ENCODE measurements at regions not wholly inside any gene's neighbourhood (a gene's known extent, or its start where the extent isn't known, plus 50 kb on each side); places are given as distances from the start of the nearest gene placed in this dataset.

- Histone ChIP-seq H3K9me3 (ENCODE audit: control insufficient read depth, insufficient read depth, low read length) (no peaks in the 10 kb centered on the region), H3K4me3 (ENCODE audit: low read depth, low read length) (no peak overlapping the region), H3K27me3 (ENCODE audit: control insufficient read depth, insufficient read depth, low read length) (no peaks in the 10 kb centered on the region), H3K4me1 (ENCODE audit: control insufficient read depth, insufficient read depth, low read length) (no peaks in the 10 kb centered on the region), H3K36me3 (ENCODE audit: control insufficient read depth, insufficient read depth, low read length) (no peaks in the 10 kb centered on the region), H3K9ac (ENCODE audit: low read depth, low read length) (no peak overlapping the region)
Measured at GRCh38 chr7:46682836-46683624, 762.0 kb upstream of the IGFBP3 start.

DNA sequence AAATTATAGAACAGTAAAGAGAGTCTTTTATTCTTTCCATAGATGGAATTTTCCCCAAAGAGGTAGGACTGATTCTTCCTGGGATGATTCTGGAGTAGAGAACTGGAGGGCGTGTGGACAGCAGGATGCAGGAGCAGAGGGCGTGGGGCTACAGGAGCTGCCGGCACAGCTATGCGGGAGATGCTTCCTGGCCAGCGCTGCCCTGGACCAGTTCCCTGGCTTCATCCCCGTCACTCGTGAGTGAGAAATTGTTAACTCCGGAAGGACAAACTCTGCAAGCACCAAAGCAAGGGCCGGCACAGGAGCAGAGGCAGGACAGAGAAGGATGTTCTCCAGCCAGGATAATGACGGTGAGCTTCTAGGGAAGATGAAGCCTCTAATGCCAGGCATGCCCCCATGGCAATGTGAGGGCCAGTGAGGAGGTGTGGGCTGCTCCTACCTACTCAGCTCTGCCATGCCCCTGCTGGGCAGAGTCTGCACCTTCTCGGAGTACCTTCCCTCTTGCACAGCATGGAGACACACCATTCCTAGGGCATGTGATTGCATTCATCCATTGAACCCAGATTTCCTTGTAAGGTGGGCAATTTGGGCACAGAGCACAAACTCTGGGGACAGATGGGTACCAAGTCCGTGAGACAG is 760.9 kb upstream of the IGFBP3 start:
- H3K4me1 ChIP-seq (ENCODE audit: control insufficient read depth, insufficient read depth, low read length) = no peaks in the 10 kb centered on the region
- H3K9me3 ChIP-seq (ENCODE audit: control insufficient read depth, insufficient read depth, low read length) = no peaks in the 10 kb centered on the region
- no peak overlapping the region for H3K9ac ChIP-seq (ENCODE audit: low read depth, low read length)
- no peaks in the 10 kb centered on the region for H3K36me3 ChIP-seq (ENCODE audit: control insufficient read depth, insufficient read depth, low read length)
- no peak overlapping the region for H3K4me3 ChIP-seq (ENCODE audit: low read depth, low read length)
- H3K27me3 ChIP-seq (ENCODE audit: control insufficient read depth, insufficient read depth, low read length) = no peaks in the 10 kb centered on the region

GRCh38 chr7:46680147-46680546 is 759.1 kb upstream of the IGFBP3 start:
- Histone ChIP-seq H3K4me1 (ENCODE audit: control insufficient read depth, insufficient read depth, low read length) (no peaks in the 10 kb centered on the region), H3K27me3 (ENCODE audit: control insufficient read depth, insufficient read depth, low read length) (no peaks in the 10 kb centered on the region), H3K9me3 (ENCODE audit: control insufficient read depth, insufficient read depth, low read length) (no peaks in the 10 kb centered on the region), H3K9ac (ENCODE audit: low read depth, low read length) (no peak overlapping the region), H3K36me3 (ENCODE audit: control insufficient read depth, insufficient read depth, low read length) (no peaks in the 10 kb centered on the region), H3K4me3 (ENCODE audit: low read depth, low read length) (no peak overlapping the region)

DNA sequence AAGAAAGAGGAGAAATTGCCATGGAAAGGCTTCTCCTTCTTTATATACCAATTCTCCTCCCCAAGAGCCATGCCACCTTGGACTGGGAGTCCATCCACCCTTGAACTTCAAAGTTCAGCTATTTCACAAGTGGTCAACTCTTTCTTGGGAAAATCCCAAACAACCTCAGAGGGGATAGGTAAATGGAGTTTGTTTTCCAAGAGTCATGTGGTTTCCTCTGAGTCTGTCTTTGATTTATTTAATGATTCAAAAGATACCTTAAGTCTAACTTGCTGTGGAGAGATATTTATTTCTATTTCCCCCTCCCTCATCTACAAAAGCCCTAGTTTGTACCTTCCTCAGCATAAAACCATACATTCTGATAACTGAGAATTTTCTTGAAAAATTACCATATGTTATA is 758.6 kb upstream of the IGFBP3 start:
- H3K4me3 ChIP-seq (ENCODE audit: low read depth, low read length) = no peak overlapping the region

GRCh38 chr7:46678421-46678820 is 757.3 kb upstream of the IGFBP3 start:
- Histone ChIP-seq H3K4me3 (ENCODE audit: low read depth, low read length) (no peak overlapping the region), H3K9me3 (ENCODE audit: control insufficient read depth, insufficient read depth, low read length) (no peaks in the 10 kb centered on the region), H3K27me3 (ENCODE audit: control insufficient read depth, insufficient read depth, low read length) (no peaks in the 10 kb centered on the region), H3K4me1 (ENCODE audit: control insufficient read depth, insufficient read depth, low read length) (no peaks in the 10 kb centered on the region), H3K9ac (ENCODE audit: low read depth, low read length) (no peak overlapping the region), H3K36me3 (ENCODE audit: control insufficient read depth, insufficient read depth, low read length) (no peaks in the 10 kb centered on the region)

More for the DNA sequence above, 758.6 kb upstream of the IGFBP3 start:
- no peak overlapping the region for H3K9ac ChIP-seq (ENCODE audit: low read depth, low read length)
- no peaks in the 10 kb centered on the region for H3K27me3 ChIP-seq (ENCODE audit: control insufficient read depth, insufficient read depth, low read length)
- H3K9me3 ChIP-seq (ENCODE audit: control insufficient read depth, insufficient read depth, low read length) = no peaks in the 10 kb centered on the region
- H3K4me1 ChIP-seq (ENCODE audit: control insufficient read depth, insufficient read depth, low read length) = no peaks in the 10 kb centered on the region
- no peaks in the 10 kb centered on the region for H3K36me3 ChIP-seq (ENCODE audit: control insufficient read depth, insufficient read depth, low read length)

DNA sequence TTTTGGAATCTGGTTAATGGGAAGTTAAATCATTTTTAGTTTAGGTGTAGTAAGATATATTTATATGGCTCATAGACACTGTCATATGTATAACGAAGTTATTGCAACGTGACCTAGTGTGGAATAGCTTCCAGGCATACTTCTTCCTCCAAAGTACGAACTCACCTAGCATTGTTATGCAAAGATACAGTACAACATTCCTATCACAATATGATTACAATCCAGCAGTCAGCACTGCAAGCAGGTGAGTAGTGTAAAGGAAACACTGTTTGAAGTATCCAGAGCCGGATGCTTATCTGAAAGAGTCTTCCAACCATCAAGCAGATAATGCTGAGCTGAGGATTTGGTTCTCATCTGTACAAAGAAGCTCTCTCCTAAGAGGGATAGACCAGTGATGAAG is 754.4 kb upstream of the IGFBP3 start:
- peaks cover 5% of the 10 kb centered on the region for H3K4me1 ChIP-seq (ENCODE audit: control insufficient read depth, insufficient read depth, low read length)
- no peaks in the 10 kb centered on the region for H3K36me3 ChIP-seq (ENCODE audit: control insufficient read depth, insufficient read depth, low read length)
- H3K9me3 ChIP-seq (ENCODE audit: control insufficient read depth, insufficient read depth, low read length) = no peaks in the 10 kb centered on the region
- no peaks in the 10 kb centered on the region for H3K27me3 ChIP-seq (ENCODE audit: control insufficient read depth, insufficient read depth, low read length)
- no peak overlapping the region for H3K4me3 ChIP-seq (ENCODE audit: low read depth, low read length)
- H3K9ac ChIP-seq (ENCODE audit: low read depth, low read length) = no peak overlapping the region

DNA sequence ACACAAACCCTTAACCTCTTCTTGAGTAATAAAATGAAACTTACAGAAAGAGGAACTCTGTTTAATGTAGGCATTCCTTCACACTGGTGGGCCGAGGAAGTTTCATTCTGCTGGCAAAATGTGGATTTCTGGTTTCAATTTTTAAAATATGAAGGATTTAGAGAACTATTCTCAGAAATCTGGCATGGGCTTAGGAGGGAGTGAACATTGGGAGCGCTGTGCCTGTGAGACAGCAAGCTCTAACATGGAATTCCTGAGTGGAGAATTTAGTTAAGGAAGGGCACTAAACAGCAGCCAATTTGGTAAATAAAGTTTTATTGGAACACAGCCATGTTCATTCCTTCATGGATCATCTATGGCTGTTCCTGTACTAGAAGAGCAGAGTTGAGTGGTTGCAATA is 751.8 kb upstream of the IGFBP3 start:
- peaks cover 5% of the 10 kb centered on the region for H3K4me1 ChIP-seq (ENCODE audit: control insufficient read depth, insufficient read depth, low read length)
- H3K36me3 ChIP-seq (ENCODE audit: control insufficient read depth, insufficient read depth, low read length) = no peaks in the 10 kb centered on the region
- no peak overlapping the region for H3K4me3 ChIP-seq (ENCODE audit: low read depth, low read length)
- no peaks in the 10 kb centered on the region for H3K9me3 ChIP-seq (ENCODE audit: control insufficient read depth, insufficient read depth, low read length)
- no peak overlapping the region for H3K9ac ChIP-seq (ENCODE audit: low read depth, low read length)
- no peaks in the 10 kb centered on the region for H3K27me3 ChIP-seq (ENCODE audit: control insufficient read depth, insufficient read depth, low read length)

DNA sequence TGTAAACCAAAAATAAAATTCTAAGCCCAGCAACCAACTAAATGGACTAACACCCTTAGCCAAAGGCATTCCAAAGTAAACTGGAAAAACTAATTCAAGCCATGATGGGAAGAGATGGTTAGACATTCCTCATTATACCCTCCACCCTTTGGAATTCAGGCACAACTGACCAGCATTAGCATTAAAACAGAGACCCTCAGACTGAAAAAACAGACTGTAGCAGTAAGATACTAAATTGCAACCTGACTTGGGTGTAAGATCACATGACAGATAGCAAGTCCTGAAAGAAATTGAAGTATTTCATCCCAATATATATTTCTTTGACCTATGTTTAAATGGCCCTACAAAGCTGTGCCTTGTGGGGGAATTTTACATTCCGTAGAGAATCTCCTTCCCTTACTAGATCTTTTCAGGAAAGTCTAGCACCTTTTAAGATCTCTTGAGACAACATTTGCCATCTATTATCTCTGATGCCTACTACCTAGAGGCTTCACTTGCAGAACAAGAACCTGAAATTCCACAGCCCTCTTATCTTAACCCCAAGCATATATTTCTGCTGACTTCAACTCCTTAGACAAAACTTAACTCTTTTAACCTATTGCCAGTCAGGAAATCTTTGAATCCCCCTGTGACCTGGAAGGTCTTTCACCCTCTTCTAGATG is 750.2 kb upstream of the IGFBP3 start:
- H3K4me1 ChIP-seq (ENCODE audit: control insufficient read depth, insufficient read depth, low read length) = peaks cover 5% of the 10 kb centered on the region
- no peak overlapping the region for H3K4me3 ChIP-seq (ENCODE audit: low read depth, low read length)
- H3K36me3 ChIP-seq (ENCODE audit: control insufficient read depth, insufficient read depth, low read length) = no peaks in the 10 kb centered on the region
- H3K27me3 ChIP-seq (ENCODE audit: control insufficient read depth, insufficient read depth, low read length) = no peaks in the 10 kb centered on the region
- H3K9me3 ChIP-seq (ENCODE audit: control insufficient read depth, insufficient read depth, low read length) = no peaks in the 10 kb centered on the region
- no peak overlapping the region for H3K9ac ChIP-seq (ENCODE audit: low read depth, low read length)

- Histone ChIP-seq H3K4me1 (ENCODE audit: control insufficient read depth, insufficient read depth, low read length) (peaks cover 5% of the 10 kb centered on the region), H3K9me3 (ENCODE audit: control insufficient read depth, insufficient read depth, low read length) (no peaks in the 10 kb centered on the region), H3K27me3 (ENCODE audit: control insufficient read depth, insufficient read depth, low read length) (no peaks in the 10 kb centered on the region), H3K36me3 (ENCODE audit: control insufficient read depth, insufficient read depth, low read length) (no peaks in the 10 kb centered on the region), H3K9ac (ENCODE audit: low read depth, low read length) (no peak overlapping the region), H3K4me3 (ENCODE audit: low read depth, low read length) (no peak overlapping the region)
Measured at GRCh38 chr7:46669028-46669427, 748.0 kb upstream of the IGFBP3 start.

DNA sequence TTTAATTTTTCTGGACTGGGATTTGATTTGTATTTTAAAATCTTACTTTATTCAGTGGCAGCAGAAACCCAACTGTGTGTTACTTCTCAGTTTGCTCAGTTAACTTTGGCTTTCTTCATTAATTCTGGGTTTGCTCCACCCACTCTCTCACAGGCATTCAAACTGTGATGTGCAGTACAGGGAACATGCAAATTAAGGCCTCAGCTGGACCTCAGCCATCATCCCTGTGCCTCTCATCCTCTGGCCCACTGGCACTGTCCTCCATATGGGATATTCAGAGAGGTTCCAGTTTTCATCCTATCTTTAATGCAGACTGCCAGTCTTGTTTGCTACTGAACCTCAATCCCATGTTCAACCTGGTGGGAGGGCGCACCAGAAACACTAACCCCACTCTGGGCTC is 743.4 kb upstream of the IGFBP3 start:
- H3K4me3 ChIP-seq (ENCODE audit: low read depth, low read length) = no peak overlapping the region
- H3K4me1 ChIP-seq (ENCODE audit: control insufficient read depth, insufficient read depth, low read length) = no peaks in the 10 kb centered on the region
- no peaks in the 10 kb centered on the region for H3K27me3 ChIP-seq (ENCODE audit: control insufficient read depth, insufficient read depth, low read length)
- no peaks in the 10 kb centered on the region for H3K9me3 ChIP-seq (ENCODE audit: control insufficient read depth, insufficient read depth, low read length)
- H3K36me3 ChIP-seq (ENCODE audit: control insufficient read depth, insufficient read depth, low read length) = no peaks in the 10 kb centered on the region
- no peak overlapping the region for H3K9ac ChIP-seq (ENCODE audit: low read depth, low read length)

- H3K9me3 ChIP-seq (ENCODE audit: control insufficient read depth, insufficient read depth, low read length) = no peaks in the 10 kb centered on the region
- no peak overlapping the region for H3K9ac ChIP-seq (ENCODE audit: low read depth, low read length)
- H3K4me3 ChIP-seq (ENCODE audit: low read depth, low read length) = no peak overlapping the region
- no peaks in the 10 kb centered on the region for H3K4me1 ChIP-seq (ENCODE audit: control insufficient read depth, insufficient read depth, low read length)
- no peaks in the 10 kb centered on the region for H3K36me3 ChIP-seq (ENCODE audit: control insufficient read depth, insufficient read depth, low read length)
- H3K27me3 ChIP-seq (ENCODE audit: control insufficient read depth, insufficient read depth, low read length) = no peaks in the 10 kb centered on the region
Measured at GRCh38 chr7:46663025-46663424, 742.0 kb upstream of the IGFBP3 start.

GRCh38 chr7:46661431-46661830 is 740.4 kb upstream of the IGFBP3 start:
- no peaks in the 10 kb centered on the region for H3K4me1 ChIP-seq (ENCODE audit: control insufficient read depth, insufficient read depth, low read length)
- H3K27me3 ChIP-seq (ENCODE audit: control insufficient read depth, insufficient read depth, low read length) = no peaks in the 10 kb centered on the region
- H3K36me3 ChIP-seq (ENCODE audit: control insufficient read depth, insufficient read depth, low read length) = no peaks in the 10 kb centered on the region
- no peaks in the 10 kb centered on the region for H3K9me3 ChIP-seq (ENCODE audit: control insufficient read depth, insufficient read depth, low read length)
- no peak overlapping the region for H3K4me3 ChIP-seq (ENCODE audit: low read depth, low read length)
- H3K9ac ChIP-seq (ENCODE audit: low read depth, low read length) = no peak overlapping the region
